IPS DF 4.7 (cell line): ENCODE measurements at regions not wholly inside any gene's neighbourhood (a gene's known extent, or its start where the extent isn't known, plus 50 kb on each side); places are given as distances from the start of the nearest gene placed in this dataset.
"Not testable (repeated sequence)": the region's sequence is repeated elsewhere in the genome, so short reads cannot be mapped to it uniquely, and the experiment has no call there.

ENCODE experiments used
- DNase-seq: peaks from one replicate; pipeline ENCODE4 v3.0.0-alpha.2; 2013; ENCODE audit warnings: low spot score; ENCODE audit errors: extremely low read depth

GRCh38 chr7:112592565-112593263, 111.9 kb downstream of the LSMEM1 start:
- DNase-seq = not testable (repeated sequence)

GRCh38 chr7:112594397-112594796, 113.6 kb downstream of the LSMEM1 start:
- no peak for DNase-seq

- no peak for DNase-seq
Observed at GRCh38 chr7:112596260-112596659, 115.5 kb downstream of the LSMEM1 start.

DNA sequence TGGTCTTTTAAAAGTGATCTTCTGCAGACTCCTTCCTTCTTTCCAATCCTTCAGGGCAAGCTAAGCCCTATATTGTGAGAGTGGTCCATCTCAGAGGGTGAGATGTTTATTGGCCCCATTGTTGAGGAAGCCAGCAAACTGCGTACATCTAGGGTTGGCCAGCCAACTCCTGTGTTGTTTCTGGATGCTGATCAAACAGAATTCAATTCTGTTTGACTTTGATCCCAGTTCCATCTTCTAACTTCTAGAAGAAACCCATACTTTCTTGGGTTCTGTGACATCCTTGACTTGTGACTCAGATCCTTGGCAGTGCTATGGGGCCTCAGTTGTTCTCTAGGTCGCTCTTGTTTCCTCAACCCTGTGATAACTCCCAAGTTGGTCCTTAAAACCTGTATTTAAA, 116.2 kb downstream of the LSMEM1 start:
- DNase-seq = no peak

- no peak for DNase-seq
Observed at GRCh38 chr7:112603673-112604072, 122.9 kb downstream of the LSMEM1 start.

DNA sequence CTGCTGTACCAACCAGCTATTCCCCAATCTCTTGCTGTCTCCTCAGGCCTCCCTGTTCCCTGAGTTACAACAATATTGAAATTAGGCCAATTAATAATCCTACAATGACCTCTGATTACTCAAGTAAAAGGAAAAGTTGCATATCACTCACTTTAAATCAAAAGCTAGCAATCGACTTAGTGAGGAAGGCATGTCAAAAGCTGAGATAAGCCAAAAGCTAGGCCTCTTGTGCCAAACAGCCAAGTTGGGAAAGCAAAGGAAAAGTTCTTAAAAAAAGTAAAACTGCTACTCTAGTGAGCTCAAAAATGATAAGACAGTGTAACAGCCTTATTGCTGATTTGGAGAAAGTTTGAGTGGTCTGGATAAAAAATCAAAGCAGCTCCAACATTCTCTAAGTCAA, 129.8 kb downstream of the LSMEM1 start:
- no peak for DNase-seq

DNA sequence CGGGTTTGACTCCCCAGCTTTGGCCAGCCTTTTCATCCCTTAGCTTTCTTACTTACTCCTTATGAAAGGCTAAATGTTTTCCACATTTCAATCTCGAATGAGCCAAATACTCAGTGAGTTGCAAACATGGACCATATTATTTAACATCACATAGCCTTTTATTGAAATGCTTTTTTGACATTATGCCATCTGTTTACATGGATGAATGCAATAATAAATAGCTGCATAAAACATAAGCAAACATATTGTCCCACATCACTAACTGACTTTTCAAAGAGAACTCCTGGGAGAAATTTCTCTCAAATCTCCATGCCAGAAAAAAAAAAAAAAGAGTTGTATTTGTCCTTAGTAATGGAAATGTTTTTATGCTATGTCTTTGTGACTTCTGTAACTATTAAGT, 134.9 kb downstream of the LSMEM1 start:
- DNase-seq = no peak

GRCh38 chr7:112616295-112616694, 135.5 kb downstream of the LSMEM1 start:
- no peak for DNase-seq

DNA sequence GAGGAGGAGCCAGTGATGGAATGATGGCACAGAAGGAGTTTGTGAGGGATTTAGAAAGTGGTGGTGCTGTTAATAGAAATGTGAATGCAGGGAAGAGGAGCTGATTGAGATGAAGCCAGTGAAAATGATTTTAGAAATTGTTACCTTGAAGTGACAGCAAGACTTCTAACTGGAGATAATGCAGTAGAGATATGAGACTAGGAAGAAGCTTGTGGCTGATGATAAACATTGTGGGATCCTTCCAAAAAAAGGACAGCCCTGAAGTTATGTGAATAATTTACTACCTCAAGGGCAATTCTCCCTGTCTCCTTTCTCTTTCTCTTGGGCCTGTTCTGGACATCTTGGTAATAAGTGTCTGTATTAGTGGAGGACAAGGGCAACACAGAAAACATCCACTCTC, 138.6 kb downstream of the LSMEM1 start:
- no peak for DNase-seq

DNA sequence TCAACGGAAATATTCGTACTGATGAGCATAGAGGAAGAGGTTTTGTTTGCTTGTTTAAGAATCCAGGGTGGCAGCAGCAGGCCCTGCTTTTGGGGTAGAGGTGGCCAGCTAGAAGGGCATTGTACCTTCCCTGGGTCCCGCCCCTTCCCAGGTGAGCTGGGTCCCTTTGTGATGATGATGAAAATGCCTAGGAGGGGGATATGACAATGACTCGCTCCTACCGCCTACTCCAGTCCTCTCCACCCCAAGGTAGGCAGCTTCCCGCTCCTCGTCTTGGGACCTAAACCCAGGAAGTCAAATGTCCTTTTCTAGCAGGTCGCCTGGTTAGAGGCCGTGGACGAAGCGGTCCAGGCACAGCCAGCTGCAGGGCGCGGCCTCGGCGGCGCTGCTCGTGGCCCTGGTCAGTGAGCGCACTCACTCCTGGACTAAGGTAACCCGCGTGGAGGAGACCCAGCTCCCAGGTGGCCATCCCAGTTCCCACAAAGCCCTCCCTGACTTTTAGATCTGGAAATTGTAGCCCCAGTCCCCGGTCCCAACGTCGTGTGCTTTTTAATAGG, 141.4 kb downstream of the LSMEM1 start:
- DNase-seq = no peak

DNA sequence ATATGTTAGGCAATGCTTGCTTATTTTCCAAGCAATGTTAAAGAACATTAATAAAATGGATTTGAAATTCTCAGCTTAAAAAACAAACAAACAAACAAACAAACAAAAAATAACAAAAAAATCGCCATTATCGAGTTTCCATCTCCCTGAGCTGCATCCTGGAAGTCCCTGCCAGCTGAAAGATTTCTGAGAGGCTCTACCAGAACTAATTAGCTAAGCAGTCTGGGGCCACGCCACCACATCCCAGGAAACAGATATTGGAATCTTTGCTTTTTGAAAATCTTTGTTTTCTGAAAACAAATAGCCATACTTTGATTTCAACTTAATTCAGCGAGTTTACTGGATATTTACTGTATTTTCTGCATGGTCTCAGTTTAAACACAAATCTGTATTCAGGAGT, 143.6 kb downstream of the LSMEM1 start:
- DNase-seq = no peak

- no peak for DNase-seq
Observed at GRCh38 chr7:112630565-112630964, 149.8 kb downstream of the LSMEM1 start.

DNA sequence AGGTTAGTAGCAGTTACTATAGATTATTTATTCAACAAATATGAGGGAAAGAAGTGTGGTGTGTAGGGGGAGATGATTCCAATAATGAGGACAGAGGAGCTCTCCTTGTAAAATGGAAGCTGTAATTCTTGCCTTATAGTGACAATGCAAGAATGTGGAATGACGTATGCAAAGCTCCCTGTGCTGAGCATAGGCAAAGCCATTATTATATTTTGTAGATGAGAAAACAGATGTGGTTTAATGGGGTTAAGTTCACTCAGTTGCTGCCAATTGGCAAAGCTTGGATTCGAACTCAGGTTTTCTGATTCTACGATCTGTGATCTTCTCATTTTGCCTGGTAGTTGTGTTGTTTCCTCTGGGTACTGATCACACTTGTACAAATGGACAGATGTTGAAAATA, 153.3 kb downstream of the LSMEM1 start:
- DNase-seq = no peak

DNA sequence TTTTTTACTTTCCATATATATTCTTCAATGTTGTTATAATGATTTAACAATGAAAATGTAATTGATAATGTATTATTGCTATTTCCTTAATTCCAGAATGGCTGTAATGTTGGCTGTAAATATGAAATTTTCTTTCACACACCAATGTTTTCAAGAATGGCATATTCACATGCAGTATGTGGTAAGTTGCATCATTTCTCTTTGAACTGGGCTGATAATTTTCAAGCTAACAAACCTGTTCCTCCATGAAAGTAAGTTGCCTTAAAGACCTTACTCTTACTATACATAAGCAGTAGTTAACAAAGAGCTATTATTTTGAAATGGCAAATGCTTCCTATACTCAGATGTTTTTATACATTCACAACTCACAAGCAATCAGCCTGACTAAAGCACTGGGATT, 154.5 kb downstream of the TMEM168 start:
- no peak for DNase-seq

DNA sequence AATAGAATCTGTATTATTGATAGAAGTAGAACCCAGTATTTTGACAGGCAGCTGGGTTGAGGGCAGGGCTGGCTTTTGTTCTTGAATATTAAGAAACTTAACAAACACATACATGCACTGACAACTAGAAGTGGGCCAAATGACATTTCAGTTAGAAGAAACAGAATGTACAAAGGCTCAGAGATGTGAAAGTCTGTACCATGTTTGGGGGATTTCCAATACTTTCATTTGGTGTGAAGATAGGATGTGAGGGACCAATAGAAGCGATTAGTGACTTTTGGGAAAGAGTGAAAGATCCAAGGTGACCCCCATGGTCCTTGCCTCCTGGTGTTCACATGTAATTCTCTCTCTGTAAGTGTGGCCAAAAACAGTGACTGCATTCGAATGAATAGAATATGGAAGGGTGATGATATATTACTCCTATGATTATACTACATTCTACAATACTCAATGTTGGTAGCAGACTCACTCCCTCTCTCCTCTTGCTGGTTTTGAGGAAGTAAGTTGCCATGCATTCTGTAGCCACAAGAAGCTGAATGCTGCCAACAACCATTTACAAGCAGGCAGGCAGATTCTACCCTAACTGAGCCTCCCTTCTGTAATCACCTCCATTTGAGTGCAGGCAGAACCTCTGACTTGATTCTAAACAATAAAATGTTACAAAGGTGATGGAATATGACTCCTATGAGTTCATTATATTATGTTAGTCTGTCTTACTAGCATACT, 151.4 kb downstream of the TMEM168 start:
- DNase-seq = no peak

- no peak for DNase-seq
Observed at GRCh38 chr7:112640685-112641084, 149.5 kb downstream of the TMEM168 start.

- DNase-seq = no peak
Observed at GRCh38 chr7:112646783-112647182, 143.4 kb downstream of the TMEM168 start.

DNA sequence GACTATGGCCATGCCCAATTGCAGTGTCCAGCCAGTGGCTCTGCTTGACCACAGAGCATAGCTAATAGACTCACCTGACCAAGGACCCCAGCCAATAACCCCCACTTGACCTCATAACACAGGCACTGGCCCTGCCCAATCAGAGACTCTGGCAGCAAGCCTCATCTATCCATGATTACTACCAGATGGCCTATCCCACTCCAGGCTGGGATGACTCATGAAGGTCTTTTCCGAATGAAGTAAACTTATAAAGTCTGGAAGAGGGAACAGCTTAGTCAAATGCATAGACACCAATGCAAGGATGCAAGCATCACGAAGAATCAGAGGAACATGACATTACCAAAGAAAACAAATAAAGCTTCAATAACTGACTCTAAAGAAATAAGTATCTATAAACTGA, 141.4 kb downstream of the TMEM168 start:
- no peak for DNase-seq

DNA sequence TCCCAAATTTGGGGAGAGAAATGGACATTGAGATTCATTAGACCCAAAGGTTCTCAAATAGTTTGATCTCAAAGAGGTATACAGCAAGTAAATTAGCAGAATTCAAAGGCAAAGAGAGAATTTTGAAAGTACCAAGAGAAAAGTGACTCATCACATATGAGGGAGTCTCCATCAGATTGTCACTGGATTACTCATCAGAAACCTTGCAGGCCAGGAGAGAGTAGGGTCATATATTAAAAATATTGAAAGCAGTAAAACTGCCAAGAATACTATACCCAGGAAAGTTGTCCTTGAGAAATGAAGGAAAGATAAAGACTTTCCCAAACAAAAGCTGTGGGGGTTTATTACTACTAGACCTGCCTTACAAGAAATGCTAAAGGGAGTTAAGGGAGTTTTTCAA, 140.6 kb downstream of the TMEM168 start:
- DNase-seq = no peak

- no peak for DNase-seq
Observed at GRCh38 chr7:112654322-112655216, 135.6 kb downstream of the TMEM168 start.

DNA sequence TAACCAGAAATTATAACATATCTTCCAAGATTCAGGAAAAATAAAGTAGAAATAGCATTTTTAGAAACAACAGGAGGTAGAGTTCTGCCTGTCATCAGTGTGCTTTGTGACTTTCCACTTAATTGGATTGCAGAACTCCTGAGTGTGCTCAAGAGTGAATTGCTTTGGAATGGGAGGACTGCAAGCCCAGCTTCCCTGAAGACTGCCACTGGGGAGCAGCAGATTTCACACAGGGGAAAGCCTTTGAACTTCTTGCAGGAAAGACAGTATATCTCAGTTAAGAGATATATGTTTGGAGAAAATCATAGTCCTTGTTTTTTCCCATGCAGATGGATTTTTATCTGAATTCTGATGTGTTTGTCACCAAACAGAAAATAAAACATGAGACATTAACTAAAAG, 124.5 kb downstream of the TMEM168 start:
- DNase-seq = no peak

- no peak for DNase-seq
Observed at GRCh38 chr7:112668561-112668960, 121.6 kb downstream of the TMEM168 start.
